ENCODE measurements at regions not wholly inside any gene's neighbourhood (a gene's known extent, or its start where the extent isn't known, plus 50 kb on each side); places are given as distances from the start of the nearest gene placed in this dataset.

DNA sequence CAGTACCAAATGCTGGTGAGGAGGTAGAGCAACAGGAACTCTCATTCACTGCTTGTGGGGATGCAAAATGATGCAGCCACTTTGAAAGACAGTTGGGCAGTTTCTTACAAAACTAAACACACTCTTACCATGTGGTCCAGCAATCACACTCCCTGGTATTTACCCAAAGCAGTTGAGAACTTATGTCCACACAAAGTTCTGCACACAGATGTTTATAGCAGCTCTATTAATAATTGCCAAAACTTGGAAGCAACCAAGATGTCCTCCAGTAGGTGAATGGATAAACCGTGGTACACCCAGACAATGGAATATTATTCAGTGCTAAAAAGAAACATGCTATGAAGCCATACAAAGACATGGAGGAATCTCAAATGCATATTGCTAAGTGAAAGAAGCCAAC is 139.1 kb upstream of the SLC6A11 start:
- TF ChIP-seq, protein P1, sequence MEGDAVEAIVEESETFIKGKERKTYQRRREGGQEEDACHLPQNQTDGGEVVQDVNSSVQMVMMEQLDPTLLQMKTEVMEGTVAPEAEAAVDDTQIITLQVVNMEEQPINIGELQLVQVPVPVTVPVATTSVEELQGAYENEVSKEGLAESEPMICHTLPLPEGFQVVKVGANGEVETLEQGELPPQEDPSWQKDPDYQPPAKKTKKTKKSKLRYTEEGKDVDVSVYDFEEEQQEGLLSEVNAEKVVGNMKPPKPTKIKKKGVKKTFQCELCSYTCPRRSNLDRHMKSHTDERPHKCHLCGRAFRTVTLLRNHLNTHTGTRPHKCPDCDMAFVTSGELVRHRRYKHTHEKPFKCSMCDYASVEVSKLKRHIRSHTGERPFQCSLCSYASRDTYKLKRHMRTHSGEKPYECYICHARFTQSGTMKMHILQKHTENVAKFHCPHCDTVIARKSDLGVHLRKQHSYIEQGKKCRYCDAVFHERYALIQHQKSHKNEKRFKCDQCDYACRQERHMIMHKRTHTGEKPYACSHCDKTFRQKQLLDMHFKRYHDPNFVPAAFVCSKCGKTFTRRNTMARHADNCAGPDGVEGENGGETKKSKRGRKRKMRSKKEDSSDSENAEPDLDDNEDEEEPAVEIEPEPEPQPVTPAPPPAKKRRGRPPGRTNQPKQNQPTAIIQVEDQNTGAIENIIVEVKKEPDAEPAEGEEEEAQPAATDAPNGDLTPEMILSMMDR (IDR thresholded peaks at IDR 0.05; ENCODE audit: low read depth, low read length), result no peak
- H3K4me3 ChIP-seq (ENCODE audit: low read depth, low read length), result no peak overlapping the region

DNA sequence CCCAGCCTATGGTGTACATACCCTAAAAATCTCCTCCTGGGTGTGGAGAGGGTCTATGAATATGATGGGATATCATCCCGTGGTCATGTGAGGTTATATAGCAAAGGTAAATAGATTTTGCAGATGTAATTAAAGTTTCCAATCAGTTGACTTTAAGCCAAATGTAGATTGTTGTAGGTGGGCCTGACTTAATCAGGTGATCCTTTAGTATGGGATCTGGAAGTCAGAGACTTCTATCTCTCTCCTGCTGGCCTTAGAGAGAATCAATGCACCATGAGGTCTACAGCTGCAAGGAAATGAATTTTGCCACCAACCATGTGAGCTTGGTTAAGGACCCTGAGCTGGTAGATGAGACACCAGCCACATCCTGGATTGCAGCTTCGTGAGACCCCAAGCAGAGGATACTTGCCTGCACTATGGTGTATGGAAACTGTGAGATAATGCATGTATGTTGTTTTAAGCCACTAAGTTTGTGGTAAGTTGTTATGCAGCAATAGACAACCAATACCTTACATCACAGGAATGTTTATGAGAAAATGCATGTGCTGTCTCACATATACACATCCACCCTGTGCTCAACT is 137.1 kb upstream of the SLC6A11 start:
- TF ChIP-seq, protein P1 (IDR thresholded peaks at IDR 0.05; ENCODE audit: low read depth, low read length), result no peak

DNA sequence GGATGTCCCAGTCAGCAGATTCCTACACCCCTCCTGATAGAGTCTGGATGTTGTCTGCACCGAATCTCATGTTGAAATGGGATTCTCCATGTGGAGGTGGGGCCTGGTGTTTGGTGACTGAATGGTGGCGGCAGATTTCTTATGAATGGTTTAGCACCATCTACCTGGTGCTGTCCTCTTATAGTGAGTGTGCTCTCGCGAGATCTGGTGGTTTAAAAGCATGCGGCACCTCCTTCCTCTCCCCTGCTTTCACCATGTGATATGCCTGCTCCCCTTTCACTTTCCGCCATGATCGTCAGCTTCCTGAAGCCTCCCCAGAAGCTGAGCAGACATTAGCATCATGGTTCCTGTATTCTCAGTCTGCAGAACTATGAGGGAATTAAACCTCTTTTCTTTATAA is 135.2 kb upstream of the SLC6A11 start:
- no peak overlapping the region for H3K4me3 ChIP-seq (ENCODE audit: low read depth, low read length)
- TF ChIP-seq, protein P1 (IDR thresholded peaks at IDR 0.05; ENCODE audit: low read depth, low read length), result no peak

More for the DNA sequence above, 137.1 kb upstream of the SLC6A11 start:
- no peak overlapping the region for H3K4me3 ChIP-seq (ENCODE audit: low read depth, low read length)

DNA sequence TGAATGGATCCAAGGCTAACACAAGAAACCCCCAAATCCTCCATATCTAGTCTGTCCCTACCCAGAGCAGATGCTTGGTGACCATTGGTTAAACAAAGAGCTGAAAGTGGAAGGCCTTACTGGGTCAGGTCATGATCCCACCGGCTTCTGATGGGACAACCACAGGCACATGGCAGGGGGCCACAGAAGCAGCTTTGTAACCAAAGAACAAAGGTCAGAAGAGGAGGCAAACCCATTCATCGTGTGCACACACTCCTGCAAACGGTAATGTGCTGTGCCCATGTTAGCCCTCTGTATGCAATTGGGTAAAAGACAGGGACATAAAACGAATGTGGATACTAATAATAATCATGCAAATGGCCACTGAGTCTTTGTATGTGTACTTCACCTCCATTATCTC is 133.3 kb upstream of the SLC6A11 start:
- TF ChIP-seq, protein P1 (IDR thresholded peaks at IDR 0.05; ENCODE audit: low read depth, low read length), result no peak
- no peak overlapping the region for H3K4me3 ChIP-seq (ENCODE audit: low read depth, low read length)

DNA sequence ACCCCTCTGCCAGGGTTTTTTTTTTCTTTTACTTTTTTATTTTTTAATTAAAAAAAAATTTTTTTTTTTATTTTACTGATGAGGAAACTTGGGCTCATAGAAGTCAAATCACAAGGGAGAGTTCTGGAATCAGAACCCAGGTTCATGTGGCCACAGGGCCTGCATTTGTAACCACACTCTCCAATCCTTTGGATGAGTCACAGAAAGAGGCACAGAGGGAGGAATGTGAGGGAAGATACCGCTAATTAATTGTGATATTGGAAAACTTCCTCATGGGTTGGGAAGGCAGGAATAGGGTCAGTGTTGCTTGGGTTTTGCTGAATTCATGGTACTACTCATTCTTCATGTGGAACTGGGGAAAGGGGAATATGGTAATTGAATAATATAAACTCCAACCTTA is 132.9 kb upstream of the SLC6A11 start:
- H3K4me3 ChIP-seq (ENCODE audit: low read depth, low read length), result no peak overlapping the region
- TF ChIP-seq, protein P1 (IDR thresholded peaks at IDR 0.05; ENCODE audit: low read depth, low read length), result no peak

DNA sequence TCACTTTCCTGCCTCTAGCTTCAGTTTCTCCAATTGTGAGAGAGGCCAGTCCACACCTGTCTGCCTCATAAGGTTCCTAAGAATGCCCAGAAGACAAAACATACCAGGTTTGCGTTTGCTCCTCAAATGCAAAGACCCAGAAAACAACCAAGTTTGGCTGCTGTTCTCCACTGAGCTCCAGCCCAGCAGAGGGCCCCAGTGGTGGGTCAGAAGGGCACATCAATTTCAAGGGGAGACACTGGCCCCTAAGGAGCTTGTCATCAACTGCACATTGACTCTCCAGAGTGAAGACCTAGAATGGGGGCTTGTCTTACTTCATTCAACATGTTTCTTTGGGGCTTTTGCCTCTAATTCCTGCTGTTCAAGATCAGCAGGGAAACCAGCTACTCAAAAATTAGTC is 127.9 kb upstream of the SLC6A11 start:
- TF ChIP-seq, protein P1 (IDR thresholded peaks at IDR 0.05; ENCODE audit: low read depth, low read length), result no peak
- H3K4me3 ChIP-seq (ENCODE audit: low read depth, low read length), result no peak overlapping the region

DNA sequence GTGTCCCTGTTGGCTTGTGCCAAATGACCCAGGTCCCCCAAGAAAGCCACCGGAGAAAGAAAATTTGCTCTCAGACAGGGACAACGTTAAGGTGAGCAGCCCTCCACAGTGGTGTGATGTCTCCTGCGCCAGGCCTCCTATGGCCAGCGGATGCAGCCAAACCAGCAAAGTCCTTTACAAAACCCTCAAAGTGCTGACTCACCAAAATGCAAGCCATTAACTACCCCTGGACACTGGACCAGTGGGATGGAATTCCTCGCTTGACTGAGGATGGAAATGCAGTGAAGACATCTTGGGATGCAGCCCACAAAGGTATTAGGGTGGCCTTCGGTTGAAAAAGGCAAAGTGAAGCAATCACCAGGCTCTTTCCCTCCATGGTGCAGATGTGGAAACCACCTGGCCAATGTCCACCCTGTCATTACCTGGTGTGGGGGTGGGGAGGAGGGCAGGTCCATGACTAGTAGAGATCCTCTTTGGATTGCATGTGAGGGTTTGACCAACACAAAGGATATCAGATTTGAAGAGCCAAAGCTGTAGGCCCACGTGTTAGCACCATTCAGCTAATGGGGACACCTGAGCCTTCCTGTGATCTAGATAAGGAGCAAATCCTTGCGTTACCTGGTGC is 127.4 kb upstream of the SLC6A11 start:
- no peak overlapping the region for H3K4me3 ChIP-seq (ENCODE audit: low read depth, low read length)
- TF ChIP-seq, protein P1 (IDR thresholded peaks at IDR 0.05; ENCODE audit: low read depth, low read length), result no peak
